A549 (cell line): ENCODE measurements at regions not wholly inside any gene's neighbourhood (a gene's known extent, or its start where the extent isn't known, plus 50 kb on each side); places are given as distances from the start of the nearest gene placed in this dataset.

Source experiments
- CBX2 ChIP-seq: fragments of 200-600 bp; sonication (generic); IDR thresholded peaks from 2 replicates; pipeline ENCODE4 v1.6.1; 2016; ENCODE audit warnings: low read depth, mild to moderate bottlenecking, borderline replicate concordance
- CBX8 ChIP-seq: fragments of 200-600 bp; sonication (generic); IDR thresholded peaks from 2 replicates; pipeline ENCODE4 v1.6.1; 2016
- EP300 ChIP-seq, 2 experiments: fragments of >200 bp; sonication (Bioruptor Twin); formaldehyde crosslinking; IDR thresholded peaks; 2 replicates in 1 of 2; 3 replicates in 1 of 2; pipeline ENCODE4 v1.6.1; 2016 to 2017
- GATA3 ChIP-seq: IDR thresholded peaks from 2 replicates; pipeline ENCODE4 v1.6.1; 2012; ENCODE audit warnings: borderline replicate concordance
- JUNB ChIP-seq: fragments of >200 bp; sonication (Bioruptor Twin); formaldehyde crosslinking; IDR thresholded peaks from 2 replicates; pipeline ENCODE4 v1.6.1; 2016
- MAZ ChIP-seq: fragments of 150-350 bp; IDR thresholded peaks from 2 replicates; pipeline ENCODE4 v1.6.1; 2014; ENCODE audit warnings: antibody characterized with exemption, low read depth, low read length, borderline replicate concordance
- MYC ChIP-seq: IDR thresholded peaks from 2 replicates; pipeline ENCODE4 v1.6.1; 2012; ENCODE audit warnings: mild to moderate bottlenecking, inconsistent platforms, low read length, improper control_type of control experiment, borderline replicate concordance
- PBX3 ChIP-seq: IDR thresholded peaks from 2 replicates; pipeline ENCODE4 v1.6.1; 2012
- POLR2A ChIP-seq: IDR thresholded peaks from 2 replicates; pipeline ENCODE4 v1.6.1; 2012; ENCODE audit warnings: mild to moderate bottlenecking, low read length
- RAD21 ChIP-seq, 2 experiments: fragments of >200 bp in 1 of 2; sonication (Bioruptor Twin) in 1 of 2; formaldehyde crosslinking in 1 of 2; IDR thresholded peaks in 1 of 2; conservative IDR thresholded peaks in 1 of 2; 2 replicates in 1 of 2; 3 replicates in 1 of 2; pipeline ENCODE4 v1.6.1; 2012 to 2018; ENCODE audit warnings: inconsistent platforms in 1 of 2
- SMC3 ChIP-seq: fragments of >200 bp; sonication (Bioruptor Twin); formaldehyde crosslinking; IDR thresholded peaks from 3 replicates; pipeline ENCODE4 v1.6.1; 2018; ENCODE audit warnings: inconsistent platforms
- USF2 ChIP-seq: fragments of 450-650 bp; IDR thresholded peaks from 2 replicates; pipeline ENCODE4 v1.6.1; 2014; ENCODE audit warnings: antibody characterized with exemption
- ZFP36 ChIP-seq: fragments of 450-650 bp; IDR thresholded peaks from 2 replicates; pipeline ENCODE4 v1.6.1; 2014; ENCODE audit warnings: borderline replicate concordance; ENCODE audit not compliant: partially characterized antibody
- TF ChIP-seq, protein P1 (sequence below): fragments of >200 bp; sonication (Bioruptor Twin); formaldehyde crosslinking; IDR thresholded peaks from 3 replicates; pipeline ENCODE4 v1.5.1; 2016

- no peak for TF ChIP-seq JUNB
- TF ChIP-seq CBX2, result no peak
- TF ChIP-seq ZFP36, result no peak
- no peak for TF ChIP-seq PBX3
- no peak for TF ChIP-seq CBX8
- TF ChIP-seq, protein P1, sequence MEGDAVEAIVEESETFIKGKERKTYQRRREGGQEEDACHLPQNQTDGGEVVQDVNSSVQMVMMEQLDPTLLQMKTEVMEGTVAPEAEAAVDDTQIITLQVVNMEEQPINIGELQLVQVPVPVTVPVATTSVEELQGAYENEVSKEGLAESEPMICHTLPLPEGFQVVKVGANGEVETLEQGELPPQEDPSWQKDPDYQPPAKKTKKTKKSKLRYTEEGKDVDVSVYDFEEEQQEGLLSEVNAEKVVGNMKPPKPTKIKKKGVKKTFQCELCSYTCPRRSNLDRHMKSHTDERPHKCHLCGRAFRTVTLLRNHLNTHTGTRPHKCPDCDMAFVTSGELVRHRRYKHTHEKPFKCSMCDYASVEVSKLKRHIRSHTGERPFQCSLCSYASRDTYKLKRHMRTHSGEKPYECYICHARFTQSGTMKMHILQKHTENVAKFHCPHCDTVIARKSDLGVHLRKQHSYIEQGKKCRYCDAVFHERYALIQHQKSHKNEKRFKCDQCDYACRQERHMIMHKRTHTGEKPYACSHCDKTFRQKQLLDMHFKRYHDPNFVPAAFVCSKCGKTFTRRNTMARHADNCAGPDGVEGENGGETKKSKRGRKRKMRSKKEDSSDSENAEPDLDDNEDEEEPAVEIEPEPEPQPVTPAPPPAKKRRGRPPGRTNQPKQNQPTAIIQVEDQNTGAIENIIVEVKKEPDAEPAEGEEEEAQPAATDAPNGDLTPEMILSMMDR, result no peak
- TF ChIP-seq GATA3, result no peak
- no peak for TF ChIP-seq USF2
- no peak for TF ChIP-seq POLR2A
- TF ChIP-seq SMC3, result no peak
- TF ChIP-seq RAD21 (conservative IDR thresholded peaks at IDR 0.05 in 1 of 2, IDR thresholded peaks at IDR 0.05 in 1 of 2), result no peak
- no peak for TF ChIP-seq MYC
- no peak for TF ChIP-seq EP300 (IDR thresholded peaks at IDR 0.05)
- no peak for TF ChIP-seq MAZ
Observed at GRCh38 chr1:59193443-59194093, 103.3 kb upstream of the FGGY start.
